Endodermal cell (in vitro differentiated cells): ENCODE measurements at regions not wholly inside any gene's neighbourhood (a gene's known extent, or its start where the extent isn't known, plus 50 kb on each side); places are given as distances from the start of the nearest gene placed in this dataset.
"Not testable (repeated sequence)": the region's sequence is repeated elsewhere in the genome, so short reads cannot be mapped to it uniquely, and the experiment has no call there.

Source experiments
- DNase-seq: peaks from one replicate; pipeline ENCODE4 v3.0.0-alpha.2; 2017
- H3K27ac ChIP-seq: 2 replicates; pipeline ENCODE4 v1.5.1; 2013; ENCODE audit warnings: mild to moderate bottlenecking, low read depth, low read length, moderate library complexity
- H3K27me3 ChIP-seq: 2 replicates; pipeline ENCODE4 v1.6.1; 2013; ENCODE audit warnings: mild to moderate bottlenecking, low read length, moderate library complexity; ENCODE audit not compliant: insufficient read depth, control insufficient read depth, poor library complexity, severe bottlenecking
- H3K36me3 ChIP-seq: 2 replicates; pipeline ENCODE4 v1.7.0; 2013; ENCODE audit warnings: mild to moderate bottlenecking, low read length, moderate library complexity; ENCODE audit not compliant: control insufficient read depth, insufficient read depth
- H3K4me1 ChIP-seq: one replicate; pipeline ENCODE4 v1.7.0; 2013; ENCODE audit warnings: low read length; ENCODE audit not compliant: control insufficient read depth, insufficient read depth
- H3K4me3 ChIP-seq: 2 replicates; pipeline ENCODE4 v1.5.1; 2013; ENCODE audit warnings: mild to moderate bottlenecking, low read length, moderate library complexity
- H3K9ac ChIP-seq: 2 replicates; pipeline ENCODE4 v1.6.1; 2013; ENCODE audit warnings: mild to moderate bottlenecking, low read length, moderate library complexity; ENCODE audit not compliant: poor library complexity, severe bottlenecking; ENCODE audit errors: extremely low read depth
- H3K9me3 ChIP-seq: 2 replicates; pipeline ENCODE4 v1.6.1; 2013; ENCODE audit warnings: mild to moderate bottlenecking, low read length, moderate library complexity; ENCODE audit not compliant: control insufficient read depth
- H3K27ac Mint-ChIP-seq: 2 replicates; pipeline ENCODE4 v1.8.0; 2020; ENCODE audit warnings: mixed read lengths
- H3K27me3 Mint-ChIP-seq: 2 replicates; pipeline ENCODE4 v1.8.0; 2021; ENCODE audit warnings: mild to moderate bottlenecking, mixed read lengths; ENCODE audit not compliant: insufficient read depth
- H3K36me3 Mint-ChIP-seq: 2 replicates; pipeline ENCODE4 v1.8.0; 2020; ENCODE audit warnings: low read depth, mixed read lengths
- H3K4me1 Mint-ChIP-seq: 2 replicates; pipeline ENCODE4 v1.8.0; 2020; ENCODE audit warnings: mixed read lengths
- H3K4me3 Mint-ChIP-seq: 2 replicates; pipeline ENCODE4 v1.8.0; 2020; ENCODE audit warnings: mild to moderate bottlenecking, moderate library complexity, mixed read lengths
- H3K9me3 Mint-ChIP-seq: 2 replicates; pipeline ENCODE4 v1.8.0; 2020; ENCODE audit warnings: mild to moderate bottlenecking, mixed read lengths
- CTCF ChIP-seq: fragments of 200-600 bp; sonication (generic); conservative IDR thresholded peaks from 2 replicates; pipeline ENCODE4 v1.5.0; 2021; ENCODE audit warnings: antibody characterized with exemption, mild to moderate bottlenecking
- WGBS, 2 experiments: methylation state at CpG; one replicate each; pipeline versions ENCODE4 v1.1.5 to v1.1.7; 2013; ENCODE audit warnings: missing lambda C conversion rate in 2 of 2, mixed read lengths in 1 of 2; ENCODE audit not compliant: insufficient coverage in 1 of 2, insufficient read length in 1 of 2; 5-methylcytosine and 5-hydroxymethylcytosine counted together

GRCh38 chr2:131858197-131858596, 303.6 kb downstream of the ANKRD30BL start:
- not testable (repeated sequence) for H3K36me3 ChIP-seq, H3K4me1 ChIP-seq, H3K4me3 ChIP-seq, H3K27ac Mint-ChIP-seq, H3K9me3 Mint-ChIP-seq, H3K9ac ChIP-seq, H3K4me3 Mint-ChIP-seq, DNase-seq, H3K9me3 ChIP-seq, H3K36me3 Mint-ChIP-seq, H3K27ac ChIP-seq, H3K27me3 Mint-ChIP-seq, H3K27me3 ChIP-seq
- peaks cover 12% of the 10 kb centered on the region for H3K4me1 Mint-ChIP-seq
- 32% methylated on average over 2 of the region's 3 CpGs; no CpG with 5 or more reads in 1 of the 2 experiments for WGBS, 2 experiments
- peak; percentile 67 for TF ChIP-seq CTCF
